Mesodermal cell (in vitro differentiated cells): ENCODE measurements at regions not wholly inside any gene's neighbourhood (a gene's known extent, or its start where the extent isn't known, plus 50 kb on each side); places are given as distances from the start of the nearest gene placed in this dataset.

Experiments used
- H3K27ac ChIP-seq: 2 replicates; pipeline ENCODE4 v1.7.0; 2013; ENCODE audit warnings: mild to moderate bottlenecking, low read depth, low read length, moderate library complexity; ENCODE audit not compliant: severe bottlenecking
- H3K36me3 ChIP-seq: 2 replicates; pipeline ENCODE4 v1.7.1; 2013; ENCODE audit warnings: mild to moderate bottlenecking, low read length, moderate library complexity; ENCODE audit not compliant: control insufficient read depth, insufficient read depth
- H3K4me1 ChIP-seq: one replicate; pipeline ENCODE4 v1.7.1; 2013; ENCODE audit warnings: mild to moderate bottlenecking, low read length; ENCODE audit not compliant: insufficient read depth, control insufficient read depth, poor library complexity, severe bottlenecking
- H3K4me3 ChIP-seq: 2 replicates; pipeline ENCODE4 v1.7.0; 2013; ENCODE audit warnings: low read length, control low read depth, mild to moderate bottlenecking; ENCODE audit not compliant: insufficient read depth, poor library complexity, severe bottlenecking; ENCODE audit errors: extremely low read depth
- H3K9me3 ChIP-seq: 2 replicates; pipeline ENCODE4 v1.7.1; 2013; ENCODE audit warnings: mild to moderate bottlenecking, low read length, moderate library complexity; ENCODE audit not compliant: control insufficient read depth
- WGBS, 2 experiments: methylation state at CpG; one replicate each; pipeline ENCODE4 v1.1.5; 2013; ENCODE audit warnings: missing lambda C conversion rate in 2 of 2; ENCODE audit not compliant: insufficient coverage in 2 of 2; 5-methylcytosine and 5-hydroxymethylcytosine counted together

- H3K27ac ChIP-seq: no peak overlapping the region
- WGBS, 2 experiments: 92 to 100% methylated on average over 3 of the region's 4 CpGs
Measured at GRCh38 chr7:94245500-94245899, 149.2 kb upstream of the COL1A2 start.

DNA sequence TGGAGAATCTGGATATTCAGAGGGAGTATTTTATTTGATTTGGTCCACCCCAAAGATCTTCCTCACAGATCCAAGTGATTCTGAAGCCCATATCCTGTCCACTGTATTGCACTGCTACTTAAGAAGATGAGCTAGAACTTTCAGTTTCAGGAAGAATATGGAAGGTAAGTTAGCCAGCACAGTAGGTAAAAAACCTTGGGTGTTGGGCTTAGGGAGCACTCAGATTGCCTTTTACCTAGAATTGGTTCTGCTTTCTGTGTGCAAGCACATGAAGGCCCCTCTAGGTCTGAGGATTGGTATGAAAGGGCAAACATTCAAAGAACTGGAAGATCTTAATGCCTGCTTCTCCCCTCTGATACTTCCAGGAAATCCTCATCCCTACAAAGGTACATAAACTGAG, 146.7 kb upstream of the COL1A2 start:
- Histone ChIP-seq H3K36me3 (no peaks in the 10 kb centered on the region), H3K27ac (no peak overlapping the region), H3K9me3 (no peaks in the 10 kb centered on the region), H3K4me1 (no peaks in the 10 kb centered on the region), H3K4me3 (no peak overlapping the region)

More at GRCh38 chr7:94245500-94245899, 149.2 kb upstream of the COL1A2 start:
- H3K4me1 ChIP-seq: no peaks in the 10 kb centered on the region
- H3K4me3 ChIP-seq: no peak overlapping the region
- H3K36me3 ChIP-seq: no peaks in the 10 kb centered on the region
- H3K9me3 ChIP-seq: no peaks in the 10 kb centered on the region

GRCh38 chr7:94249631-94250030, 145.1 kb upstream of the COL1A2 start:
- 85 to 90% methylated on average over 1 to 2 of the region's 3 CpGs for WGBS, 2 experiments
- Histone ChIP-seq H3K27ac (no peak overlapping the region), H3K4me3 (no peak overlapping the region), H3K4me1 (no peaks in the 10 kb centered on the region), H3K9me3 (no peaks in the 10 kb centered on the region), H3K36me3 (no peaks in the 10 kb centered on the region)

- no peaks in the 10 kb centered on the region for H3K9me3 ChIP-seq
- 96 to 100% methylated on average over 1 to 2 of the region's 2 CpGs for WGBS, 2 experiments
- no peaks in the 10 kb centered on the region for H3K36me3 ChIP-seq
- H3K4me3 ChIP-seq: no peak overlapping the region
- no peak overlapping the region for H3K27ac ChIP-seq
- no peaks in the 10 kb centered on the region for H3K4me1 ChIP-seq
Measured at GRCh38 chr7:94250124-94250523, 144.6 kb upstream of the COL1A2 start.

DNA sequence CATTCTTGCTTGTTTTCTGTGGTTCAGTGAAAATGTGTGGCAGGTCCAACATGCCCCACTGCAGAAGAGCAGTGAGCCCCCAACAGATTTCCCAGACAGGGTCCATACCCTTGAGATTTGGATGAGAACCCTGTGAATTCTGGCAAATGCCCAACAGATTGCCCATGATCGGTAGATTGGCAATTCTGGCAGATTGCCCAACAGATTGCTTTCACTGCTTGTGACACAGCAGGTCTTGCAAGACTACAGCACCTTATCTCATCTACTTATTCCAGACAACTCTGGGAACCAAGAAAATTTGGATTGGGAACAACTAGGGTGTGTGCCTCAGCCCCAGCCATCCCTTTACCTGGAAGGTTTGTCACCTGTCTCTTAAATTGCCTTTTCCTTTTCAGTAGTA, 143.7 kb upstream of the COL1A2 start:
- WGBS, 2 experiments: 80 to 100% methylated on average over 1 of the region's 1 CpG
- no peaks in the 10 kb centered on the region for H3K4me1 ChIP-seq
- H3K36me3 ChIP-seq: no peaks in the 10 kb centered on the region
- H3K4me3 ChIP-seq: no peak overlapping the region
- H3K27ac ChIP-seq: no peak overlapping the region
- H3K9me3 ChIP-seq: no peaks in the 10 kb centered on the region

GRCh38 chr7:94252124-94252523, 142.6 kb upstream of the COL1A2 start:
- 100% methylated on average over 1 of the region's 1 CpG; no CpG with 5 or more reads in 1 of the 2 experiments for WGBS, 2 experiments
- Histone ChIP-seq H3K36me3 (no peaks in the 10 kb centered on the region), H3K4me3 (no peak overlapping the region), H3K4me1 (no peaks in the 10 kb centered on the region), H3K27ac (no peak overlapping the region), H3K9me3 (no peaks in the 10 kb centered on the region)

- no peak overlapping the region for H3K4me3 ChIP-seq
- H3K9me3 ChIP-seq: no peaks in the 10 kb centered on the region
- no peaks in the 10 kb centered on the region for H3K4me1 ChIP-seq
- H3K36me3 ChIP-seq: no peaks in the 10 kb centered on the region
- H3K27ac ChIP-seq: no peak overlapping the region
Measured at GRCh38 chr7:94252971-94253370, 141.7 kb upstream of the COL1A2 start.

DNA sequence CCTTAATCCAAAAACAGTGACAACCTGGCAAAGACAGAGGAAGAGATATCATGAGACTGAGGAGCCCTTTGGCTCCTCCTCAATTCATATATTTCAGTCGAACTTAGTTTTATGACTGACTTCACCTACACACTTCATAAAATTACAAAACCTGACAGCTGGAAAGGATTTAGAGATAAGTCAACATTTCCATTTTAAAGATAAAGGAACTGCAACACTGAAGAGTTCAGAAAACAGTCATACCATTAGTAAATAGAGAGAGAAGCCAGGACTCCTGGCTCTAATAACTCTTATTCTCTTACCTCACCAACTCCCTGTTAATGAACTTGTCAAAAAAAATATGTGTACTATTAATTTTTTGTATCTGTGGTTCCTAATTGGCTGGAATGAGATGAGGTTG, 141.0 kb upstream of the COL1A2 start:
- Histone ChIP-seq H3K36me3 (no peaks in the 10 kb centered on the region), H3K4me1 (no peaks in the 10 kb centered on the region), H3K27ac (no peak overlapping the region), H3K9me3 (no peaks in the 10 kb centered on the region), H3K4me3 (no peak overlapping the region)
- 89% methylated on average over 1 of the region's 1 CpG; no CpG with 5 or more reads in 1 of the 2 experiments for WGBS, 2 experiments

DNA sequence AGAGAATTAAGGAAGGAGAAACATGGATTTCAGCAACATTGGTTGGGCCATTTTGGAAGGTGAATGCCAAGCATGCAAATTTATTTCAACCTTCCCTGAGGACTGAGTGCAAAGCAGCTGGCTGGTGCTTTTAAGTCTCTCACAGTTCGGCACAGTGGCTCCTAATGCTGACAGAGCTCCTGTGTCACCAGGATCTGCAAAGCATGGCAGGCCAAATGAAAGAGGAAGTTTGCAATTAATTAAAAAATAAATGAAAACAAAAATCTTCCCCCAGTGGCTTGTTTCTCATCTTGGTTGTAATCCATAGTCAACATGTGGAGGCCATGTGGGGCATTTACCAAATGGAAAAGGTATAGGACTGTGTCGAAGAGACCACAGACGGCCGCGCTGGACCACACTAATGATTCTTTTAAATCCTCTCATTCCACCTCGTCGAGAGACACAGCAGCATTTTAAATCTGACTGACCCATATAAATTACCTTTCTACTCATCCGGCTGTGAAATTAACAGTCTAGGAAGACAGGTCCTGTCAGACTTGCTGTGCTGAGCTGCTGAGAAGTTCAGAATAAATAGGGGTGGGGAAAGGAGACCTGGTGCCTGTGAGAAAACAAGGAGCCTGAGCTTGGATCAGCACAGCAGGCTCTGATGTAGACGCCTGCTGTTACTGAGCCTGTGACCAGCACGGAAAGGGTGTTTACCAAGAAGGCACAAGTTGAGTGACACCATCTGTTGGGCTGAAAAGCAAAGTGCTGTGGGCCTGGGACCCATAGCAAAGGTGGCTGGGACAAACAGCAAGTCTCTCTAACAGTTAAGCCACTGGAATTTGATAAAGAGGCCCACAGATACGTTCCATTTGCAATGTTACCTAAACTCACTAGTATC, 136.0 kb upstream of the COL1A2 start:
- no peak overlapping the region for H3K4me3 ChIP-seq
- H3K27ac ChIP-seq: no peak overlapping the region
- H3K36me3 ChIP-seq: no peaks in the 10 kb centered on the region
- H3K4me1 ChIP-seq: no peaks in the 10 kb centered on the region
- no peaks in the 10 kb centered on the region for H3K9me3 ChIP-seq
- 35 to 56% methylated on average over 5 of the region's 11 CpGs for WGBS, 2 experiments

DNA sequence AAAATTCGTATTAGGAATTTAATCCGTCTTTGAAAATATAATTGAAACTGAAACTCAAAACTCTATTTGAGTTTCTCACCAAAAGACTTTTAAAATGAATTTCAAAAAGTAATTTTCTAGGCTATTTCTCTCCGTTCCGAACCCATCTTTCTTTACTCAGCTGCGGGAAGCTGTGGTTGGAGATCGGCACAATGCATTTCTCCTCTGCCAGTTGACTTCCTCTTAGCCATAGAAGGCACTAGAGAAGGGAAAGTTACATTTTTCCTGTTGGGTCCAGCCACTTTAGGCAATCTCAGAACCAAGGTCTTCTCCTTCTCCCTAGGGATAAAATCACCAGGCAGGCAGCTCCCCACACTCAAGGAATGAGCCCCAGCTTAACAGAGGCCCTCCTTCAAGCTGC, 133.6 kb upstream of the COL1A2 start:
- Histone ChIP-seq H3K36me3 (no peaks in the 10 kb centered on the region), H3K4me3 (no peak overlapping the region), H3K27ac (no peak overlapping the region), H3K4me1 (no peaks in the 10 kb centered on the region), H3K9me3 (no peaks in the 10 kb centered on the region)
- WGBS, 2 experiments: 80 to 100% methylated on average over 1 to 4 of the region's 6 CpGs

- H3K4me1 ChIP-seq: no peaks in the 10 kb centered on the region
- H3K36me3 ChIP-seq: no peaks in the 10 kb centered on the region
- no peak overlapping the region for H3K4me3 ChIP-seq
- H3K9me3 ChIP-seq: no peaks in the 10 kb centered on the region
- H3K27ac ChIP-seq: no peak overlapping the region
Measured at GRCh38 chr7:94264756-94265155, 129.9 kb upstream of the COL1A2 start.
